ENCODE measurements at regions not wholly inside any gene's neighbourhood (a gene's known extent, or its start where the extent isn't known, plus 50 kb on each side); places are given as distances from the start of the nearest gene placed in this dataset.

DNA sequence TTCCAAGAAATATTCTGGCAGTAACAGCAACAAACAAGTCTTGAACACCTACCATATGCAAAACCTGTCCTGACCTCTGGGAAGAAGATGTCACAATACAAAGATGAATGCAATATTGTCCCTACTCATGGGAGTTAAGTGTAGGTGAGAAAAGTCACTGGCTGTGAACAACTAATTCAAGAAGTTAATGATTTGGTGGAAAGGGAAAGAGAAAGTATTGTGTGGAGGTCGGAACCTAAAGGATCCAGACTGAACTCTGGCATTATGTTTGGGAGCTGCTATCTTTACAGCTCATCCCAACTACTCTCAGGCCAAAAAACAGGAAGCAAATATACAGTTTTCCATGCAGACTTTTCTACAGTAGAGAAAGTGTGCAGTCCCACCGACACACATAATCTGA is 285.3 kb upstream of the PRDM1 start:
- no peaks in the 10 kb centered on the region for H3K27me3 ChIP-seq (ENCODE audit: control insufficient read depth, insufficient read depth, low read length)
- H3K4me3 ChIP-seq (ENCODE audit: low read depth, low read length) = no peak overlapping the region
- no peaks in the 10 kb centered on the region for H3K4me1 ChIP-seq (ENCODE audit: control insufficient read depth, insufficient read depth, low read length)
- H3K36me3 ChIP-seq (ENCODE audit: control insufficient read depth, insufficient read depth, low read length) = no peaks in the 10 kb centered on the region
- no peak overlapping the region for H3K9ac ChIP-seq (ENCODE audit: low read depth, low read length)
- H3K9me3 ChIP-seq (ENCODE audit: control insufficient read depth, insufficient read depth, low read length) = no peaks in the 10 kb centered on the region

DNA sequence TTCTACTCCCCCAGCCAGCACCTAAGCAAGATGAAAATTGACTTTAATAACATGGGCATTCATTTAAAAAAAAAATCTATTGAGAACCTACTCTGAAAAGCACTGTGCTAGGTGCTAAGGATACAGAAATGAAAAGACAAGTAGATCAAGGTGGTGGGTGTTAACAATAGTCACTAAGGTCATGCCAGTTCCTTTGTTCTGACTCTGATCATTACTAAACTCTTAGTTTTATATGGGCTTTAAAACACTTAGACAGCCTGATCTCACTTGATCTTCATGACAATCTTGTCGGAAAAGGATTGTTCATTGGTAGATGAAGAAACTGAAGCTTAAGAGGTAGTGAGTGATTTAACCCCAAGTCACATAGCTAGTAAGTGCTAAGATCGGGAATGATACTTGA is 285.7 kb upstream of the PRDM1 start:
- Histone ChIP-seq H3K9me3 (ENCODE audit: control insufficient read depth, insufficient read depth, low read length) (no peaks in the 10 kb centered on the region), H3K9ac (ENCODE audit: low read depth, low read length) (no peak overlapping the region), H3K4me1 (ENCODE audit: control insufficient read depth, insufficient read depth, low read length) (no peaks in the 10 kb centered on the region), H3K27me3 (ENCODE audit: control insufficient read depth, insufficient read depth, low read length) (no peaks in the 10 kb centered on the region), H3K36me3 (ENCODE audit: control insufficient read depth, insufficient read depth, low read length) (no peaks in the 10 kb centered on the region), H3K4me3 (ENCODE audit: low read depth, low read length) (no peak overlapping the region)

DNA sequence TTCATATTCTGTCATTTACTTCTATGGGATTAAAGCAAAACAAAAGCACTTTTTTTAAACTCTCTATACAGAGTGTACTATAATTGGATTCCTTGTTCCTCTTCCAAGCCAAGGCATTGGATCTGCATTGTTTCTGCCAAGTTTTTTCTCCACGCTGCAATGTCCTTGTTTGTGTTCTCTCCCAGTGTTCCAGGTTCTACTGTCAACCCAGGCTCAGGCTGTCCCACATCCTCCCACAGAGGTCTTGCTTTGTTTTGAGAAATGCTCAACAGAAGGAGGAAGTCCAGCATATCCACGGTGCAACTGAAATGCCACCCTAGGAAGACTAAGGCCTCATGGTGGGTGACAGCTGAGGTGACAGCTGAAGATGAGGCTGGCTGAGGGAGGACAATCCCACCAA is 287.1 kb upstream of the PRDM1 start:
- Histone ChIP-seq H3K36me3 (ENCODE audit: control insufficient read depth, insufficient read depth, low read length) (no peaks in the 10 kb centered on the region), H3K9ac (ENCODE audit: low read depth, low read length) (no peak overlapping the region), H3K4me3 (ENCODE audit: low read depth, low read length) (no peak overlapping the region), H3K27me3 (ENCODE audit: control insufficient read depth, insufficient read depth, low read length) (no peaks in the 10 kb centered on the region), H3K9me3 (ENCODE audit: control insufficient read depth, insufficient read depth, low read length) (no peaks in the 10 kb centered on the region), H3K4me1 (ENCODE audit: control insufficient read depth, insufficient read depth, low read length) (no peaks in the 10 kb centered on the region)

DNA sequence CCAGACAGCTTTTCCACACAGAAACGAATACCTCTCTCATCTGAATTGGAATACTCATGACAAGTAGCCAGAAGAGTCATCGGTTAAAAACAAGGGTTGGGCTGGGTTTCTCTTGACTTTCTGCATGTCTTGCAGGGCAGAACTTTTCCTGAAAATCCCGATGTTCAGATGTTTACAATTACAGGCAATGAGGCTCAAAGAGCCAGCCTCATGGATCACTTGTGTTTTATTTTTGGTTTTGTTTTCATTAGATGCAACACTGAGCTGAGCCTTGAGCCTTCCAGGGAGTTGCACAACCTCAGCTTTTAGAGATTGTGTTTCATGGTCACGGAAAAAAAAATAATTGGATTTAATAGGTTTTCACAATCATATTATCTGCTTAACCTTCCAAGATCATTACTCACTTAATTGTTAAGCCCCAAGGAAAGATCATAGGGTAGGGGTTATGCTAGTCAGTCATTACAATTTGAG is 288.1 kb upstream of the PRDM1 start:
- H3K36me3 ChIP-seq (ENCODE audit: control insufficient read depth, insufficient read depth, low read length) = no peaks in the 10 kb centered on the region
- no peaks in the 10 kb centered on the region for H3K27me3 ChIP-seq (ENCODE audit: control insufficient read depth, insufficient read depth, low read length)
- H3K4me3 ChIP-seq (ENCODE audit: low read depth, low read length) = no peak overlapping the region
- no peaks in the 10 kb centered on the region for H3K9me3 ChIP-seq (ENCODE audit: control insufficient read depth, insufficient read depth, low read length)
- H3K9ac ChIP-seq (ENCODE audit: low read depth, low read length) = no peak overlapping the region
- H3K4me1 ChIP-seq (ENCODE audit: control insufficient read depth, insufficient read depth, low read length) = no peaks in the 10 kb centered on the region

DNA sequence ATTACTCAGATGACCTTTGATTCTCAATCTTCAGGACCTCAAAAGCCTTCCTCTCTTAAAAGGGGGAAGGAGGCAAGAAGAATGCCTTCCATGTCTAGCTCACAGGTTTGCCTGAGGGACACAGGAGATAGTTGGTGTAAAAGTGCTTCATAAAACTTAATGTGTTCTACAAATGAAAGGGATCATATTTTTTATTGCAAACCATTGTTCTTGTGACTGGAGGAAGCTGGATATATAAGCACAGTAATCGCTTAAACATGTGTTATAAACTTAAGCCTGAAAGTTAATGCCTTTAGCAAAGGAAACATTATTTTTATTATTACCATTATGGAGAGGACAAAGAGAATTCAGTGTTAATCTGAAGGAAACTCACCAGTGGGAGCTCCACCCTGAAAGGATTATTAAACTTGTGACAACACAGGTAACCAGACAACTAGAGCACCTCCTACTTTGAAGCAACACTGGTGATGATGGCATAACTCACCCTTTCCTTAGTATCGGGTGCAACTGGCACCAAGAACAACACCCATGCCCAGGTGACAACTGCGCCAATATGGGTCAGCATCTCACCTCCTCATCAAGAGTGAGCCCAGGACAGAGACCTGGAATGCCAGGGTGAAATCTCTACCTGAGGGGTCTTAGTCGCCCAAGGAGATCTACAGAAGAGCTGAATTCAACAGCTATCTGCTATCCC is 288.7 kb upstream of the PRDM1 start:
- Histone ChIP-seq H3K36me3 (ENCODE audit: control insufficient read depth, insufficient read depth, low read length) (no peaks in the 10 kb centered on the region), H3K4me1 (ENCODE audit: control insufficient read depth, insufficient read depth, low read length) (no peaks in the 10 kb centered on the region), H3K9me3 (ENCODE audit: control insufficient read depth, insufficient read depth, low read length) (no peaks in the 10 kb centered on the region), H3K9ac (ENCODE audit: low read depth, low read length) (no peak overlapping the region), H3K27me3 (ENCODE audit: control insufficient read depth, insufficient read depth, low read length) (no peaks in the 10 kb centered on the region), H3K4me3 (ENCODE audit: low read depth, low read length) (no peak overlapping the region)

DNA sequence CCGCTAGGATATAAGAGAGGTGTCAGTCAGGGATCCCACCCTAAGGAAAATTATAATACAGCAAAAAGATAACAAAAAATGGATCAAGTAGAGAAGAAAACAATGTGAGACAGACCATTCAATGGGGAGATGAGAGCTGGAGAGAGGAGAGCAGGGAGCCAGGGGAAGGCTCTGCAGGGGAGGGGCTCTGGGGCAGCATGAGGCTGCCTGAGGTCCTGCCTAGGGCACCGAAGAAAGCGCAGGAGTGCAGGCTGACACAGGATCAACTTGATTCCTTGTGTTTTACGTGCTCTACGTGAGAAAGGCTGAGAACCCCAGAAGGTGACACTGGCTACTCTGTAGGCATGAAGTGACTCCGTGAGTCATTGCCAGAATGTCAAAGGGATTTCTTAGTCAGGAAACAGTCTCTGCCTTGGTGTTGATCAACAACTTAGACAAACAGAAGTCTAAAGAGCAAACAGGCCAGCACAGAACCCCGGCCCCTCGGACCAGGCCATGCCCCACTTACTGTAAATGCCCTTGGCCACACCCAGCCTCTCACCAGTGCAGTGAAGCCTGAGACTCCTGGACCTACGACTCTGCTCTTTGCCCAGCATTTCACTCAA is 290.1 kb upstream of the PRDM1 start:
- no peaks in the 10 kb centered on the region for H3K4me1 ChIP-seq (ENCODE audit: control insufficient read depth, insufficient read depth, low read length)
- H3K9me3 ChIP-seq (ENCODE audit: control insufficient read depth, insufficient read depth, low read length) = no peaks in the 10 kb centered on the region
- no peak overlapping the region for H3K4me3 ChIP-seq (ENCODE audit: low read depth, low read length)
- H3K36me3 ChIP-seq (ENCODE audit: control insufficient read depth, insufficient read depth, low read length) = no peaks in the 10 kb centered on the region
- no peak overlapping the region for H3K9ac ChIP-seq (ENCODE audit: low read depth, low read length)
- no peaks in the 10 kb centered on the region for H3K27me3 ChIP-seq (ENCODE audit: control insufficient read depth, insufficient read depth, low read length)

DNA sequence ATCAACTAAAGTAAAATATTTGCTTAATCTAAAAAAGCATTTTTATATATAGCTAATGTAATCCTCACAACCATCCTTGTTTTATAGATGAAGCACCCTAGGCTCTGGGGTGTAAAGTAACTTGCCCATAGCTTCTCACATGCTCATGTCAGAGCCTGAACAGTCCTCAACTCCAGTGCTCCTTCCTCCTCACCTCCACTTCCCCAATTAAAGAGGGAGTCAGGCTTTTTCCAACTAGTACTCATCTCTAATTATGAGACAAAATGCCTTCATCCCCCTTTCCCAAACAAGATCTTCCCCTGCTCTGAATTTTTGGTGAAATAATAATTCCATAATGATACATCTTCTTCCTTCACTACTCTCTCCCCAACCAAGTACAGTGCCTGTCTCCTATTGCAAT is 290.8 kb upstream of the PRDM1 start:
- Histone ChIP-seq H3K9me3 (ENCODE audit: control insufficient read depth, insufficient read depth, low read length) (no peaks in the 10 kb centered on the region), H3K4me1 (ENCODE audit: control insufficient read depth, insufficient read depth, low read length) (no peaks in the 10 kb centered on the region), H3K36me3 (ENCODE audit: control insufficient read depth, insufficient read depth, low read length) (no peaks in the 10 kb centered on the region), H3K4me3 (ENCODE audit: low read depth, low read length) (no peak overlapping the region), H3K9ac (ENCODE audit: low read depth, low read length) (no peak overlapping the region), H3K27me3 (ENCODE audit: control insufficient read depth, insufficient read depth, low read length) (no peaks in the 10 kb centered on the region)

GRCh38 chr6:105794870-105795269 is 291.3 kb upstream of the PRDM1 start:
- H3K9ac ChIP-seq (ENCODE audit: low read depth, low read length) = no peak overlapping the region
- H3K36me3 ChIP-seq (ENCODE audit: control insufficient read depth, insufficient read depth, low read length) = no peaks in the 10 kb centered on the region
- H3K27me3 ChIP-seq (ENCODE audit: control insufficient read depth, insufficient read depth, low read length) = no peaks in the 10 kb centered on the region
- no peaks in the 10 kb centered on the region for H3K4me1 ChIP-seq (ENCODE audit: control insufficient read depth, insufficient read depth, low read length)
- H3K4me3 ChIP-seq (ENCODE audit: low read depth, low read length) = no peak overlapping the region
- no peaks in the 10 kb centered on the region for H3K9me3 ChIP-seq (ENCODE audit: control insufficient read depth, insufficient read depth, low read length)

DNA sequence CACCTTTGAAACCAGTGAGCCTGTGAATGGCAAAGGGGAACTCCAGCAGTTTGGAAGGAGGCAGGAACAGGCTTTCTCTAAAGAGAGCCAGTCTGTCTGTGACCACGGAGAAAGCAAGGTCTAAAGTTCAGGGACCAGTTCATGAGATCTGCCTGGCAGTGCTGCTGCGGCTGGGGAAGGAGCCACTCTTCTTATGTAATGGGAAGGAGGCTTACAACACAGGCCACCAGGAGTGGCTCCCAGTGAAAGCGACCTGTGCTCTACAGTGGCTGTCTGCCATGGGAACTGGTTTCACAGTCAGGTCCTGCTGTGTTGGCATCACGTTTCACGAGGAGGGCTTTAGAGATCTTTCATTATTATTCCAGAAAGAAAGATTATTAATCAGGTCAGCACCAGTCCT is 291.9 kb upstream of the PRDM1 start:
- Histone ChIP-seq H3K36me3 (ENCODE audit: control insufficient read depth, insufficient read depth, low read length) (no peaks in the 10 kb centered on the region), H3K4me3 (ENCODE audit: low read depth, low read length) (no peak overlapping the region), H3K27me3 (ENCODE audit: control insufficient read depth, insufficient read depth, low read length) (no peaks in the 10 kb centered on the region)

GRCh38 chr6:105793130-105793529 is 293.0 kb upstream of the PRDM1 start:
- Histone ChIP-seq H3K36me3 (ENCODE audit: control insufficient read depth, insufficient read depth, low read length) (no peaks in the 10 kb centered on the region), H3K4me3 (ENCODE audit: low read depth, low read length) (no peak overlapping the region), H3K4me1 (ENCODE audit: control insufficient read depth, insufficient read depth, low read length) (no peaks in the 10 kb centered on the region), H3K9me3 (ENCODE audit: control insufficient read depth, insufficient read depth, low read length) (no peaks in the 10 kb centered on the region), H3K9ac (ENCODE audit: low read depth, low read length) (no peak overlapping the region), H3K27me3 (ENCODE audit: control insufficient read depth, insufficient read depth, low read length) (no peaks in the 10 kb centered on the region)

More for the DNA sequence above, 291.9 kb upstream of the PRDM1 start:
- Histone ChIP-seq H3K4me1 (ENCODE audit: control insufficient read depth, insufficient read depth, low read length) (no peaks in the 10 kb centered on the region), H3K9me3 (ENCODE audit: control insufficient read depth, insufficient read depth, low read length) (no peaks in the 10 kb centered on the region), H3K9ac (ENCODE audit: low read depth, low read length) (no peak overlapping the region)

DNA sequence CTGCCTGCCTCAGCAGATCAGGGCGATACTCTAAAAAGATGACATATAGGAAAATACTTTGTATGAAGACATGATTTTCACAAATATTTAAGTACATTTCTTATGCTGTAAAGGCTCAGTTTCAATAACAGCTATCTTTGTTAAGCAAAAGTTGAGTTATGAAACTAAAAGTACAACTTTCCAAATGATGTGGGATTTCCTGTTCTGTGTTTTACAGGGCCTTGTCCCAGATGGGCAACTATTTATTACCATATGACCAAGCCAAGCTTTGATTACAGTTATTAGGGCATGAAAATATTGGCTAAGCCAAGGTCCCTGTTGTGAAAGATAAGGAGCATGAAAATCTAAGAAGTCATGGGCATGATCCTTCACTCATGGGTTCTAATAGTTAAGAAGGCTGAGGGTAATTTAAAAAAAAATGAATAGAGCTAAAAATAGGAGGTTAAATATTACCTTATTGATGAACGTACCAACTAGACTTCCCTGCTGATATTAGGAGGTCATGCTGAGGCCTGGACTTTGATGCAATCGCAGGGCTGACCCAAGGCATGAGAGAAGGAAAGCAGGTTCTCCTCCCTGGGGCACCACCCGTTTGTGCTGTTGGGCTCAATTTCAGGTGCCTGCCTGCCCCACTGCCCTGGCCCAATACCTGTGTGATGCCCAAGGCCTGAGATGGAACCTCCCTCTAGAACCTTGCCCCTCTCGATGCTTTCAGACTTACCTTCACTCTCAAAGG is 294.4 kb upstream of the PRDM1 start:
- H3K9ac ChIP-seq (ENCODE audit: low read depth, low read length) = no peak overlapping the region
- no peaks in the 10 kb centered on the region for H3K4me1 ChIP-seq (ENCODE audit: control insufficient read depth, insufficient read depth, low read length)
- H3K36me3 ChIP-seq (ENCODE audit: control insufficient read depth, insufficient read depth, low read length) = no peaks in the 10 kb centered on the region
- no peaks in the 10 kb centered on the region for H3K9me3 ChIP-seq (ENCODE audit: control insufficient read depth, insufficient read depth, low read length)
- no peaks in the 10 kb centered on the region for H3K27me3 ChIP-seq (ENCODE audit: control insufficient read depth, insufficient read depth, low read length)
- H3K4me3 ChIP-seq (ENCODE audit: low read depth, low read length) = no peak overlapping the region

GRCh38 chr6:105791179-105791578 is 295.0 kb upstream of the PRDM1 start:
- Histone ChIP-seq H3K9ac (ENCODE audit: low read depth, low read length) (no peak overlapping the region), H3K4me1 (ENCODE audit: control insufficient read depth, insufficient read depth, low read length) (no peaks in the 10 kb centered on the region)

More at GRCh38 chr6:105791179-105791578, 295.0 kb upstream of the PRDM1 start:
- Histone ChIP-seq H3K27me3 (ENCODE audit: control insufficient read depth, insufficient read depth, low read length) (no peaks in the 10 kb centered on the region), H3K36me3 (ENCODE audit: control insufficient read depth, insufficient read depth, low read length) (no peaks in the 10 kb centered on the region), H3K4me3 (ENCODE audit: low read depth, low read length) (no peak overlapping the region), H3K9me3 (ENCODE audit: control insufficient read depth, insufficient read depth, low read length) (no peaks in the 10 kb centered on the region)

Data from iPS-15b (cell line).